ENCODE measurements at regions not wholly inside any gene's neighbourhood (a gene's known extent, or its start where the extent isn't known, plus 50 kb on each side); places are given as distances from the start of the nearest gene placed in this dataset.

DNA sequence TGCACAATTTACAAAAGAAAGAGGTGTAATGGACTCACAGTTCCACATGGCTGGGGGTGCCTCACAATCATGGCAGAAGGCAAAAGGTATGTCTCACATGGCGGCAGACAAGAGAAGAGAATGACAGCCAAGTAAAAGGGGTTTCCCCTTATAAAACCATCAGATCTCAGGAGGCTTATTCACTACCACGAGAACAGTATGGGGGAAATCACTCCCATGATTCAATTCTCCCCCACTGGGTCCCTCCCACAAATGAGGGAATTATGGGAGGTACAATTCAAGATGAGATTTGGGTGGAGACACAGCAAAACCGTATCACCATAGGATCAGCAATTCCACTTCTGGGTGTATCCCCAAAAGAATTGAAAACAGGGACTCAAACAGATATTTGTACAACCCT, 97.5 kb upstream of the STX18 start:
- H3K4me3 ChIP-seq (ENCODE audit: low read depth, low read length): no peak overlapping the region
- no peaks in the 10 kb centered on the region for H3K36me3 ChIP-seq (ENCODE audit: control insufficient read depth, insufficient read depth, low read length)
- peaks cover 25% of the 10 kb centered on the region for H3K4me1 ChIP-seq (ENCODE audit: control insufficient read depth, insufficient read depth, low read length)
- H3K27ac ChIP-seq (ENCODE audit: low read depth, low read length): no peak overlapping the region
- H3K9me3 ChIP-seq (ENCODE audit: control insufficient read depth, insufficient read depth, low read length): no peaks in the 10 kb centered on the region
- no peaks in the 10 kb centered on the region for H3K27me3 ChIP-seq (ENCODE audit: control insufficient read depth, insufficient read depth, low read length)
- no peak overlapping the region for H3K9ac ChIP-seq (ENCODE audit: low read depth, low read length)

DNA sequence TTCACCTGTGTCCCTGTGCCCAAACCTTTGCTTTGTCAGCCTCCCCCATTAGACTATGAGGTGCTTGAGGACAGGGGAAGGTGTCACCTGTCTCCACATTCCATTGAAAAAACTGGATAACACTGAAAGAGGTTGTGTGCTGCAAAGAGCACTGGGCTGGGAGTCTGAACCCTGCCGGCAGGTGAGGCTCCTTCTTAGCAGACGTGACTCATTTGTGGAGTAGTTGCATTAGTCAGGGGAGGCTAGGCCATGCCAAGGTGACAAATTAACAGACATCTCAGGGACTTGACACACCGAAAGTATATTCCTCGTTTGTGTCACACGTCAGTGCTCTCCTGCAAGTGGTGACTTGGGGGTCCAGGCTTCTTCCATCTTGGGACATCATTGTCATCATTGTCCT, 95.9 kb upstream of the STX18 start:
- H3K27ac ChIP-seq (ENCODE audit: low read depth, low read length): no peak overlapping the region
- peaks cover 24% of the 10 kb centered on the region for H3K4me1 ChIP-seq (ENCODE audit: control insufficient read depth, insufficient read depth, low read length)
- H3K27me3 ChIP-seq (ENCODE audit: control insufficient read depth, insufficient read depth, low read length): no peaks in the 10 kb centered on the region
- H3K9ac ChIP-seq (ENCODE audit: low read depth, low read length): no peak overlapping the region
- no peak overlapping the region for H3K4me3 ChIP-seq (ENCODE audit: low read depth, low read length)
- no peaks in the 10 kb centered on the region for H3K9me3 ChIP-seq (ENCODE audit: control insufficient read depth, insufficient read depth, low read length)
- H3K36me3 ChIP-seq (ENCODE audit: control insufficient read depth, insufficient read depth, low read length): no peaks in the 10 kb centered on the region

DNA sequence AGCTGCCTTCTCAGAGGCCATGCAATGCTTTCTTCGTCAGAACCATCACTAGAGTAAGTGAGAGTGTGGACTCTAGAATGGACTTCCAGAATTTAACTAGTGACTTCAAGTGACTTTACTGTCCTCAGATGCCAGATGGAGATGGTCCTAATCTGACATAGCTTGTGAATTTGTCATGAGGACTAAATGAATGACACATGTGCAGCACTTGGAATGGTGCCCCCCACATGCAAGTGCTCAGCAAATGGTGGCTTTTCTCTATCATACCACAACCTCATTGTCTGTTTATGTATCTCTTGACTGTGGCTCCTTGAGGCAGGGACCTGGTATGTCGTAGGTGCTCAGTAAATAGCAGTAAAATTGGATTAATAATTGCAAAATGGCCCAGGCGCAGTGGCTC, 91.6 kb upstream of the STX18 start:
- no peaks in the 10 kb centered on the region for H3K36me3 ChIP-seq (ENCODE audit: control insufficient read depth, insufficient read depth, low read length)
- no peaks in the 10 kb centered on the region for H3K4me1 ChIP-seq (ENCODE audit: control insufficient read depth, insufficient read depth, low read length)
- H3K9ac ChIP-seq (ENCODE audit: low read depth, low read length): no peak overlapping the region
- no peaks in the 10 kb centered on the region for H3K9me3 ChIP-seq (ENCODE audit: control insufficient read depth, insufficient read depth, low read length)
- H3K4me3 ChIP-seq (ENCODE audit: low read depth, low read length): no peak overlapping the region
- H3K27me3 ChIP-seq (ENCODE audit: control insufficient read depth, insufficient read depth, low read length): no peaks in the 10 kb centered on the region
- no peak overlapping the region for H3K27ac ChIP-seq (ENCODE audit: low read depth, low read length)

DNA sequence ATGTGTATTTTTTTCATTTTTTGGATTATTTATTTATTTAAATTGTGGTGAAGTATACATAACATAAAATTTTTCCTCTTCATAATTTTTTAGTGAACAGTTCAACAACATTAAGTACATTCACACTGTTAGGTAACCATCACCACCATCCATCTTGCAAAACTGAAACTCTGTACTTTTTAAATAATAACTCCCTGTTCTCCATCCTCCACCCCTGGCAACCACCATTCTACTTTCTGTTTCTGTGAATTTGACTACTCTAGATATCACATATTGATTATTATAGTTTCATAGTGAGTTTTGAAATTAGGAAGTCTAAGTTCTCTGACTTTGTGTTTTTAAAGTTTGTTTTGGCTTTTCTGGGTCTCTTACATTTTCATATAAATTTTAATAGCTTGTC, 89.3 kb upstream of the STX18 start:
- Histone ChIP-seq H3K9ac (ENCODE audit: low read depth, low read length) (no peak overlapping the region), H3K27ac (ENCODE audit: low read depth, low read length) (no peak overlapping the region), H3K9me3 (ENCODE audit: control insufficient read depth, insufficient read depth, low read length) (no peaks in the 10 kb centered on the region), H3K4me3 (ENCODE audit: low read depth, low read length) (no peak overlapping the region), H3K27me3 (ENCODE audit: control insufficient read depth, insufficient read depth, low read length) (no peaks in the 10 kb centered on the region), H3K36me3 (ENCODE audit: control insufficient read depth, insufficient read depth, low read length) (no peaks in the 10 kb centered on the region), H3K4me1 (ENCODE audit: control insufficient read depth, insufficient read depth, low read length) (no peaks in the 10 kb centered on the region)

DNA sequence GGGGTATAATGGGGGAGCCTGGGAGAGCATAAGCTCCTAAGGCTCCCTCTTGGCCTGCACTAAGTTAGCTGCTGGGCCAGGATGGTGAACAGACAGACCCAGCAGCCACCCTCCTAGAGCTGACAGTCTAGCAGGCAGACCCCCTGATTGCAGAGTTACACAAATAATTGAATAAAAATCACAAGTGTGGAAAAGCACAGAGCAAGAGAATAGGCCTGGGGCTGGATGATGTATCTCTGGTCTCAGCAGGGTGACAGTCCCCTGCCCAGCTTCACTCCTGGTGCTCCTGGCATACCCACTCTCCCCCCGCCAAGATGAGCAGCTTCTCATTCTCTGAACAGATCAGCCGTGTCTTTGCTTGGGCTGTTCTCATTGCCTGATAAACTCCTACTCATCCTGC, 86.1 kb upstream of the STX18 start:
- Histone ChIP-seq H3K9ac (ENCODE audit: low read depth, low read length) (no peak overlapping the region), H3K36me3 (ENCODE audit: control insufficient read depth, insufficient read depth, low read length) (no peaks in the 10 kb centered on the region), H3K27ac (ENCODE audit: low read depth, low read length) (no peak overlapping the region), H3K27me3 (ENCODE audit: control insufficient read depth, insufficient read depth, low read length) (no peaks in the 10 kb centered on the region), H3K4me1 (ENCODE audit: control insufficient read depth, insufficient read depth, low read length) (no peaks in the 10 kb centered on the region), H3K9me3 (ENCODE audit: control insufficient read depth, insufficient read depth, low read length) (no peaks in the 10 kb centered on the region), H3K4me3 (ENCODE audit: low read depth, low read length) (no peak overlapping the region)

- H3K27ac ChIP-seq (ENCODE audit: low read depth, low read length): no peak overlapping the region
- H3K36me3 ChIP-seq (ENCODE audit: control insufficient read depth, insufficient read depth, low read length): no peaks in the 10 kb centered on the region
- no peaks in the 10 kb centered on the region for H3K27me3 ChIP-seq (ENCODE audit: control insufficient read depth, insufficient read depth, low read length)
- H3K9ac ChIP-seq (ENCODE audit: low read depth, low read length): no peak overlapping the region
- H3K9me3 ChIP-seq (ENCODE audit: control insufficient read depth, insufficient read depth, low read length): no peaks in the 10 kb centered on the region
- no peak overlapping the region for H3K4me3 ChIP-seq (ENCODE audit: low read depth, low read length)
- no peaks in the 10 kb centered on the region for H3K4me1 ChIP-seq (ENCODE audit: control insufficient read depth, insufficient read depth, low read length)
Observed at GRCh38 chr4:4627111-4627510, 85.3 kb upstream of the STX18 start.

GRCh38 chr4:4625488-4625887, 83.6 kb upstream of the STX18 start:
- no peak overlapping the region for H3K4me3 ChIP-seq (ENCODE audit: low read depth, low read length)
- no peaks in the 10 kb centered on the region for H3K9me3 ChIP-seq (ENCODE audit: control insufficient read depth, insufficient read depth, low read length)
- H3K27me3 ChIP-seq (ENCODE audit: control insufficient read depth, insufficient read depth, low read length): no peaks in the 10 kb centered on the region
- no peaks in the 10 kb centered on the region for H3K4me1 ChIP-seq (ENCODE audit: control insufficient read depth, insufficient read depth, low read length)
- H3K27ac ChIP-seq (ENCODE audit: low read depth, low read length): no peak overlapping the region
- no peaks in the 10 kb centered on the region for H3K36me3 ChIP-seq (ENCODE audit: control insufficient read depth, insufficient read depth, low read length)
- H3K9ac ChIP-seq (ENCODE audit: low read depth, low read length): no peak overlapping the region

DNA sequence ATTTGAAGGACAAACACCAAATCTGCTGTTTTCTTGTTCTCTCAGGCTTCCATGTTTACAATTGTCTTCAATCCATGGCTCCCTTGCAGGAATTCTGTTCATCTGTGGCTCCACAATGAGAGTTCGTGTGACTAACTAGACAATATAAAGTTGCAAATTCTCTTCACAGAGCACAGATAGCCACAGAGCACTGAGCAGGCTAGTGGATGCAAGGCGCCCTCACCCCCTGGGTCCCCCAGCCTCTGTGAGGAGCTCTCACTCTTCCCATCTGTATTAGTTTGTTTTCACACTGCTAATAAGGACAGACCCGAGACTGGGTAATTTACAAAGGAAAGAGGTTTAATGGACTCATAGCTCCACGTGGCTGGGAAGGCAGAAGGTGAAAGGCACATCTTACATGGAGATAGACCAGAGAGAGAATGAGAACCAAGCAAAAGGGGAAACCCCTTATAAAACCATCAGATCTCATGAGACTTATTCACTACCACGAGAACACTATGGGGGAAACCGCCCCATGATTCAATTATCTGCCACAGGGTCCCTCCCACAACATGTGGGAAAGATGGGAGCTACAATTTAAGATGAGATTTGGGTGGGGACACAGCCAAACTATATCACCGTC, 82.5 kb upstream of the STX18 start:
- Histone ChIP-seq H3K36me3 (ENCODE audit: control insufficient read depth, insufficient read depth, low read length) (no peaks in the 10 kb centered on the region), H3K9ac (ENCODE audit: low read depth, low read length) (no peak overlapping the region), H3K4me3 (ENCODE audit: low read depth, low read length) (no peak overlapping the region), H3K4me1 (ENCODE audit: control insufficient read depth, insufficient read depth, low read length) (no peaks in the 10 kb centered on the region), H3K27me3 (ENCODE audit: control insufficient read depth, insufficient read depth, low read length) (no peaks in the 10 kb centered on the region), H3K9me3 (ENCODE audit: control insufficient read depth, insufficient read depth, low read length) (no peaks in the 10 kb centered on the region), H3K27ac (ENCODE audit: low read depth, low read length) (no peak overlapping the region)

GRCh38 chr4:4619821-4620220, 78.0 kb upstream of the STX18 start:
- no peak overlapping the region for H3K4me3 ChIP-seq (ENCODE audit: low read depth, low read length)
- H3K36me3 ChIP-seq (ENCODE audit: control insufficient read depth, insufficient read depth, low read length): no peaks in the 10 kb centered on the region
- H3K9ac ChIP-seq (ENCODE audit: low read depth, low read length): no peak overlapping the region
- no peak overlapping the region for H3K27ac ChIP-seq (ENCODE audit: low read depth, low read length)
- H3K27me3 ChIP-seq (ENCODE audit: control insufficient read depth, insufficient read depth, low read length): no peaks in the 10 kb centered on the region
- H3K9me3 ChIP-seq (ENCODE audit: control insufficient read depth, insufficient read depth, low read length): no peaks in the 10 kb centered on the region
- no peaks in the 10 kb centered on the region for H3K4me1 ChIP-seq (ENCODE audit: control insufficient read depth, insufficient read depth, low read length)

GRCh38 chr4:4618847-4619246, 77.0 kb upstream of the STX18 start:
- H3K36me3 ChIP-seq (ENCODE audit: control insufficient read depth, insufficient read depth, low read length): no peaks in the 10 kb centered on the region
- H3K4me3 ChIP-seq (ENCODE audit: low read depth, low read length): no peak overlapping the region
- H3K9ac ChIP-seq (ENCODE audit: low read depth, low read length): no peak overlapping the region
- H3K27me3 ChIP-seq (ENCODE audit: control insufficient read depth, insufficient read depth, low read length): no peaks in the 10 kb centered on the region
- H3K27ac ChIP-seq (ENCODE audit: low read depth, low read length): no peak overlapping the region
- H3K4me1 ChIP-seq (ENCODE audit: control insufficient read depth, insufficient read depth, low read length): no peaks in the 10 kb centered on the region
- no peaks in the 10 kb centered on the region for H3K9me3 ChIP-seq (ENCODE audit: control insufficient read depth, insufficient read depth, low read length)

- Histone ChIP-seq H3K9ac (ENCODE audit: low read depth, low read length) (no peak overlapping the region), H3K4me1 (ENCODE audit: control insufficient read depth, insufficient read depth, low read length) (no peaks in the 10 kb centered on the region), H3K36me3 (ENCODE audit: control insufficient read depth, insufficient read depth, low read length) (no peaks in the 10 kb centered on the region), H3K9me3 (ENCODE audit: control insufficient read depth, insufficient read depth, low read length) (no peaks in the 10 kb centered on the region), H3K27me3 (ENCODE audit: control insufficient read depth, insufficient read depth, low read length) (no peaks in the 10 kb centered on the region), H3K27ac (ENCODE audit: low read depth, low read length) (no peak overlapping the region), H3K4me3 (ENCODE audit: low read depth, low read length) (no peak overlapping the region)
Observed at GRCh38 chr4:4614925-4615678, 73.3 kb upstream of the STX18 start.

Data from HUES48 (cell line).